GM21737 (cell line): ENCODE measurements at regions not wholly inside any gene's neighbourhood (a gene's known extent, or its start where the extent isn't known, plus 50 kb on each side); places are given as distances from the start of the nearest gene placed in this dataset.

Source experiments
- ATAC-seq: cut with Tn5 transposase; IDR thresholded peaks from one replicate; pipeline ENCODE4 v1.9.1; 2021; ENCODE audit warnings: mild to moderate bottlenecking, moderate library complexity; ENCODE audit not compliant: unreplicated experiment

- no peak for ATAC-seq
Observed at GRCh38 chr2:157125685-157126084, 131.8 kb upstream of the GALNT5 start.

GRCh38 chr2:157127249-157128012 lies 130.1 kb upstream of the GALNT5 start:
- no peak for ATAC-seq

- ATAC-seq, result no peak
Observed at GRCh38 chr2:157143901-157144300, 113.6 kb upstream of the GALNT5 start.

DNA sequence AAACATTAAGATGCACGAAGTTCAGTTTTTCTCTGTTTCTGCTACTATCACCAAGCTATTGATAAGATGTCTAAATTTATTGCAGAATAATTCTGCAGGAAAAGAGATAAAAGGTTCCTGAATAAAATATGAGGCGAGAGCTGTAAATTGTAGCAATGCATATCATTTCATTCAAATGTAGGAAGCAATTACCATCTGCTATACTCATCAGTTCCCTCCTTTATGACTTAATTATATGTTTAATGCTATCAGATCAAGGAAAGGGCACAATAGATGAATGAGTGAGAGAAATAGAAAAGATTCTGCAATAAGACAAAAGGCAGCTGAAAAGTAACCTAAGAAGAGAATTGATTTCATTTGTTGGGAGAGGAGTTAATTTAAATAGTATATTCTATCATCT lies 108.2 kb upstream of the GALNT5 start:
- ATAC-seq, result no peak

GRCh38 chr2:157150747-157151146 lies 106.8 kb upstream of the GALNT5 start:
- peak; percentile 92 for ATAC-seq

- no peak for ATAC-seq
Observed at GRCh38 chr2:157152362-157152761, 105.1 kb upstream of the GALNT5 start.

- ATAC-seq, result no peak
Observed at GRCh38 chr2:157155992-157156391, 101.5 kb upstream of the GALNT5 start.

DNA sequence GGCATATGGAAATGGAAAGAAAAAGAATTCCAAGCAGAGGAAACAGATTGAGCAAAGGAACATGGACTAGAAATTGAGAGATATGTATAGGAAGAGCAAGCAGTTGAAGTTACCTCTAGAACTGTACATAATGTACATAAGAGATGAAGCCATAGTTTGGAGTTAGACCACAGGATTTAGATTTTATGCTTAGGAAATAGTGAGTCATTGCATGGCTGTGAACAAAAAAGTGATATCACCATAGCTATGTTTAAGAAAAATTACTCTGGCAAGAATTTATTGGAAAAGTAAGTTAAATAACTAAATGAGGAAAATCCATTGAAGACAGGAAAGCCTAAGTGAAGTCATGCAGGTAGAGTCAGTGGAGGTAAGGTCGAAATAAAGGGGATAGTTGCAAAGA lies 99.4 kb upstream of the GALNT5 start:
- ATAC-seq, result no peak

DNA sequence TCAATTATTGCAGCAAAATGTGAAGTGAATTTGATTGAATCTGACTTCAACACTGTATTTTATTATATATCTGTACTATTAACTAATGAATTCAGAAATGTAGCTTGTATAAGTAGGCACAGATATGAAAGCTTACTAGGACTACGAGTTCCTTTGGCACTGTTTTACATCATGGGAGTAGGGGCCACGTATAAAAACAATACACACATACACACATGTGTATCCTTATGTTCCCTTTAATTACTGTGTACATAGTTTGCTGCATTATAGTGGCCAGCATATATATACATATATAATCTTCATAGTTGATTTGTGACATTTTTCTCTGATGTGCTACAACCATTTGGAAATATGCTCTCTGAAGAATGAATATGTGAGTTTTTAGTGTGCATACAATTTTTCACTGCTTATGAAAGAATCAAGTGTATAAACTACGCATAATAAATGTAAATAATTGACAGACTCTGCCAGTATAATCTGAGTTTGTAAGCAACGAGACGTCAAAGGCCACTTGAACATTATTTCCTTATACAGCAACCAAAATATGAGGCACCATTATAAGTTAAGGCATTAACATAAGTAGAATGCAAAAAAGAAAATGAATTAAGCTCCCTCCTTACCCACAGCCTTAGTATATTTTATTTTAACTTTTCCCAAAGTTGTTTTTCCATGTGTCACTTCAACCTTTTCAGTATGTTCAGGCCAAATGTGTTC lies 98.1 kb upstream of the GALNT5 start:
- no peak for ATAC-seq

DNA sequence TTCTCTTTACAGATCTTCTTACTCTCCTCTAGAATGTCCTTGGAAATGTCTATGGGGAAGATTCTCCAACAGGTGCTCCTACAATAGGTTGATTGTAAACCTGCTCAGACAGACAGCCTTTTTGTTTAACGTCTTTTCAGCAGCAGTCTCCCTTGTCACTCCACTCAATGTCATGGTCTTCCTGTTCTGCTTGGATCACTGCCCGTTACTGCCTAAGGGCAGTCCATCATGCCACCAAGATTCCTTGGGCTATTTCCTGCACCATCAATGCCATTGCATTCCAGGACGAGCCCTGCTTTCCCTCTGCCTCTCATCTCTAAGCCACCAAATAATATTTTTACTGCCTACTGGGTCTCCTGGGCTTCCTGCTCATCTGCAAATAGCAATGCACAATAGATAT lies 97.4 kb upstream of the GALNT5 start:
- ATAC-seq, result no peak

DNA sequence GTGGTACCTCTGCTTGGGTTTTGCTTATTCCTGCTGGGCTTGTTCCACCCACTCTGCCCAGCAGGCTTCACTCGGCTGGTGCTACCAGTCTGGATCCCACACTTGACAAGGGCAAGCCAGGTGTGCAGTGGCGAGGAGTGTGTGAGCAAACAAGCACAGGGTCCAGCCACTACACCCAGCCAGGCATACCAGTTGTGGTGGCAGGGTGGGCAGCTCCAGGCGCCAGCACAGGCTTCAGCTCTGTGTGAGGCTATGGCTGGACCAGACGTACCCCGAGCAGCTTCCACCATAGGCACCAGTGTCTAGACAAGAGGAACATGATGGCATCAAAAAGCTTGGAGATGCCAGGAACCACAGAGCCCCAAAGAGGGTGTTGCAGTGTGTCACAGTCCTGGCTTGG lies 93.1 kb upstream of the GALNT5 start:
- no peak for ATAC-seq

DNA sequence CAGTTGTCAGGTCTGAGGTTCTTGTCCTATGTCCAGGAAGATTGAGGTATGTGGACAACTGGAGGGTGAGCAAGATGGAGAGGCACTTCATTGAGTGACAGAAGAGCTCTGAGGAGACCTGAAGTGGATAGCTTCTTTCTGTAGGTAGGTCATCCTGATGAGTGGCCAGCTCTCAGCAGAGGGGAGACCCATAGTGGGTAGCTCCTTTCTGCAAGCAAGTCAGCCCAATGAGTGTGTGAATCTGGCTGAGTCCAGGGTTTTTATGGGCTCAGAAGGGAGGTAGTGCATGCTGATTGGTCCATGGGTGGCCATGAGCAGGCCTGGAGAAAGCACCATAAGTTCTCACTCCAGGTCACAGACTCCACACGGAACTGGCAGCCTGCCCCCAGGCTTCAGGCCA lies 92.6 kb upstream of the GALNT5 start:
- ATAC-seq, result no peak

- no peak for ATAC-seq
Observed at GRCh38 chr2:157168501-157168900, 89.0 kb upstream of the GALNT5 start.

DNA sequence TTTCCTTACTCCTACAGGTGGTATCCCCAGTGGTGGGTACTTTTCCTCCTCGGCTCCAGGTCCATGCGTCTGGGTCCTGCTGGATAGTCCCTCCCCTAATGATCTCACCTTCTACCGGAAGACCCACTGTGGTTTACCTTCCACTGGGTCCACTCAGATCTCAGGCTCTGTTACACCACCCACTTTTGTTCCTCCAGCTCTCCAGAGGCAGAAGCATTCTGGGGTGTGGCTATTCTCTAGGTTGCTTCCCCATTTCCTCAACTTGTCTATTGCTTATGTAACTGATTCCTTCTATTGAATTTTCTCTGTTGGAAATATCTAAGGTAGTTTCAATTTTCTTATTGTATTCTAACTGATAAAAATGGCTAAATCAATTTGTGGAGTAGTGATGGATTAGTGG lies 87.6 kb upstream of the GALNT5 start:
- no peak for ATAC-seq

- no peak for ATAC-seq
Observed at GRCh38 chr2:157170299-157170698, 87.2 kb upstream of the GALNT5 start.

DNA sequence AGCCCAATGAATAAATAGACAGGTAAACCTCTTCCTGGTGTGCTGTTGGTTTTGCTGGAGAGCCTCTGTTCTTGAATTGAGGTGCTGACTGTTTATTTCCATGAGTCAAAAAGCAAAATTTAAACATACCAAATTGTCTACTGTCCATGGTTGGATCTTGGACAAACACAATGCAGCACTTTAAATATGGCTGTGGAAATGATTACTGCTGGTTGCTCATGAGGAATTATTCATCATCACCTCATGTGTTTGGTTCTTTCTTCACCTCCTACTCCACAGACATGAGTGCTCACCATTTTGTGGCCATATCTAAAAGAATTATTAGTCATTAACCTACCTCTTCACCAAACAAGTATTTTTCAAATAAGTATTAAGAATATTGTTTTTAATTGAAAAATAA lies 85.3 kb upstream of the GALNT5 start:
- ATAC-seq, result no peak

DNA sequence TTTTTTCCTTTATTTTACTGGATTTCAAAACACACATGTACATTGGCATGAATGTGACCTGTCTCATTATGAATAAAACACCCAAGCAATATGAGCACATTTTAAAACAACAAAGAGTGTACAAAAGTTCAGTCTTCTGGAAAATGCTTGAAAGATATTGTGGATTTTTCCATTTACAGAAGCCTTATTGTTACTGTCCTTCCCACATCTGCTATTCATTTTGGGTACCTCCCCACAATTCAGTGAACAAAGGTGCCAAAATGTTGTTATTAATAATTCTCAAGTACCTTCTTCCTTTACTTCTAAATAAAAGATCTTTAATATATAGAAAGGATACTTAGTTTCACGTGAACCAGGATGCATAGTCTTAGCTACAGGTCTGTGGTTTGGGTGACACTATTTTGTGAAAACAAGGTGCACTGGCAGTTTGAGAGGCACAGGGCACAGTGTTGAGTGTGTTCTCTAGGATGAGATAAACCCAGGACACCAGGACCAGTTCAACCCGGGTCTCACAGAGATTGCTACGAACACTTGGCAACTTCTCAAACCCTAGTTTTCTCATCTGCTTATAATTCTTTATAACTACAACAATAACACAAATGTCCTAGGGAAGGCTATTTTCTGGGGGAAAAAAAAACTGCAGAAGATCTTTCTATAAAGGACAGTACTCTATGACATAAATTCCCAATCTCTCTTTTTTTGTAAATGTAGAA lies 84.5 kb upstream of the GALNT5 start:
- ATAC-seq, result no peak

GRCh38 chr2:157173740-157174184 lies 83.7 kb upstream of the GALNT5 start:
- ATAC-seq, result no peak

DNA sequence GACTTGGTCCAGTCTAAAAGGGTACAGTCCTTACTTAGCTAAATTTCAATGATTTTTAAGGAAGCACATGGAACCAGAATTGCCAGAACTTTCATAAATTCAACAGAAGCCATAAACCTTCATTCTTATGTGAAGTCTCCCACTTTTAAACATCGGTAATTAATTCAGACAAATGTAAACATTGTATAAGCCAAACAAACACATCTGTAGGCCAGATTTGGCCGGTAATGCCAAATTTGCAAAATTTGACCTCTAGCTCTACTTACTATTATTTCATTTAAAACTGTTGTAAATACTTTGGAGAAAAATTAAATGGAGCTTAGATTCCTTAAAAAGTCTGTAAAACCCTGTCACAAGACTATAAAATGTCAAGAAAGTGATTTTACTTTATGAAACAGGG lies 83.2 kb upstream of the GALNT5 start:
- ATAC-seq, result no peak

DNA sequence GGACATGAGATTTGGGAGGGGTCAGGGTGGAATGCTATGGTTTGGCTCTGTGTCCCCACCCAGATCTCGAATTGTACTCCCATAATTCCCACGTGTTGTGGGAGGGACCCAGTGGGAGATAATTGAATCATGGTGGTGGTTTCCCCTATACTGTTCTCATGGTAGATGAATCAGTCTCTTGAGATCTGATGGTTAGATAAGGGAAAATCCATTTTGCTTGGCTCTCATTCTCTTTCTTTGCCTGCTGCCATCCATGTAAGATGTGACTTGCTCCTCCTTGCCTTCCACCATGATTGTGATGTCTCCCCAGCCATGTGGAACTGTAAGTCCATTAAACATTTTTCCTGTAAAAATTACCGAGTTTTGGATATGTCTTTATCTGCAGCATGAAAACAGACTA lies 80.9 kb upstream of the GALNT5 start:
- ATAC-seq, result no peak

DNA sequence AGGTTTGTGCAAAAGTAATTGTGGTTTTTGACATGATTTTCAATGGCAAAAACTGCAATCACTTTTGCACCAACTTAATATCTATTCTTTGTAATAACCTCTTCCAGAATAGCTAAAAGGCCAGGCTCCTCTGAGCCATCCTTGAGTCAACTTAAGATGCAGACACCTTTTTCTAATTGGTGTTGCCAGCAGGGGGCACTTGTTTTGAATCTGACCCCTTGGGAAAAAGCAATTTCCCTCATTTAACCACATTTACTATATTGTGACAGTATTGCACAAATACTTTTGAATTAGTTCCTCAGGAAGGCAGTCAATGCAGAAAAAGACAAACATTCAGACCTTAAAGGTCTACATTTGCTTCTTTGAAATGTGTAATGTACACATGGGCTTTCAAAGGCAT lies 78.6 kb upstream of the GALNT5 start:
- no peak for ATAC-seq
